K562 (cell line): ENCODE measurements at regions not wholly inside any gene's neighbourhood (a gene's known extent, or its start where the extent isn't known, plus 50 kb on each side); places are given as distances from the start of the nearest gene placed in this dataset.
"Not testable (repeated sequence)": the region's sequence is repeated elsewhere in the genome, so short reads cannot be mapped to it uniquely, and the experiment has no call there.

Experiments used
- ATAC-seq: fragments of 200-7000 bp; cut with Tn5 transposase; 3 replicates; pipeline ENCODE4 v1.9.1; 2020; ENCODE audit warnings: moderate library complexity
- BruUV-seq: library from RNA; stranded (reverse); fragments of 400-500 nt; replicated peaks from 2 replicates; lab custom pipeline; 2021; lab: Mats Ljungman, UMichigan
- CTCF ChIA-PET: fragments of 300-600 bp; formaldehyde crosslinking; extraction: SDS; loops from one replicate; lab custom pipeline; 2021; ENCODE audit warnings: low intra/inter-chr PET ratio; lab: Yijun Ruan, JAX
- POLR2A ChIA-PET: fragments of 300-600, 350-650 bp; sonication (Branson Sonifier 250); formaldehyde crosslinking; extraction: SDS; loops from one replicate; lab custom pipeline; 2021; ENCODE audit warnings: antibody characterized with exemption, inconsistent platforms; lab: Yijun Ruan, JAX
- DNase-seq, 4 experiments: peaks; one replicate each; pipeline versions ENCODE4 v3.0.0 to v3.0.0-alpha.2; 2011 to 2018; ENCODE audit warnings: low spot score in 3 of 4, mixed read lengths in 3 of 4; ENCODE audit errors: extremely low read depth in 1 of 4
- FAIRE-seq: peaks from 2 replicates; lab custom pipeline; 2011; peaks lifted over from hg19 to GRCh38; lab: Jason Lieb, UNC
- H2AFZ ChIP-seq: 2 replicates; pipeline ENCODE4 v1.6.0; 2011; ENCODE audit warnings: low read depth, low read length, control low read depth, inconsistent platforms
- H3K27ac ChIP-seq: fragments of 200-600 bp; 3 replicates; pipeline ENCODE4 v1.8.0; 2011; ENCODE audit warnings: low read depth, mild to moderate bottlenecking, control low read depth, inconsistent platforms, low read length, moderate library complexity, mixed read lengths; ENCODE audit errors: extremely low read depth
- H3K27me3 ChIP-seq, 2 experiments: fragments of 300-600 bp in 1 of 2; 2 replicates in 1 of 2; 3 replicates in 1 of 2; pipeline versions ENCODE4 v1.6.0 to v1.8.0; 2011; ENCODE audit warnings: inconsistent platforms in 2 of 2, low read length in 2 of 2, mild to moderate bottlenecking in 1 of 2, mixed read lengths in 1 of 2, moderate library complexity in 1 of 2; ENCODE audit not compliant: control insufficient read depth in 2 of 2, insufficient read depth in 2 of 2
- H3K36me3 ChIP-seq: fragments of 300-600 bp; 3 replicates; pipeline ENCODE4 v1.8.0; 2011; ENCODE audit warnings: mild to moderate bottlenecking, low read length, inconsistent platforms; ENCODE audit not compliant: control insufficient read depth, insufficient read depth
- H3K4me1 ChIP-seq, 2 experiments: fragments of 200-600 bp in 1 of 2; replicated peaks in 1 of 2; 2 replicates in 1 of 2; 3 replicates in 1 of 2; pipeline versions ENCODE4 v1.5.1 to v1.8.0; 2011; ENCODE audit warnings: inconsistent platforms in 2 of 2, low read length in 2 of 2, mild to moderate bottlenecking in 1 of 2, mixed read lengths in 1 of 2, moderate library complexity in 1 of 2; ENCODE audit not compliant: control insufficient read depth in 2 of 2, insufficient read depth in 2 of 2
- H3K4me2 ChIP-seq: 2 replicates; pipeline ENCODE4 v1.6.1; 2011; ENCODE audit warnings: low read length, control low read depth, inconsistent platforms, mixed read lengths; ENCODE audit not compliant: insufficient read depth
- H3K4me3 ChIP-seq: fragments of 200-600 bp; sonication (generic), shearing (Covaris generic); 2 replicates; pipeline ENCODE4 v1.5.1; 2016; ENCODE audit warnings: control low read depth, inconsistent platforms
- H3K79me2 ChIP-seq: fragments of 200-600 bp; 3 replicates; pipeline ENCODE4 v1.8.0; 2011; ENCODE audit warnings: low read length, inconsistent platforms; ENCODE audit not compliant: control insufficient read depth, insufficient read depth
- H3K9ac ChIP-seq, 2 experiments: 2 replicates each; pipeline versions ENCODE4 v1.6.0 to v1.6.1; 2011; ENCODE audit warnings: low read depth in 2 of 2, low read length in 2 of 2, control low read depth in 1 of 2, inconsistent platforms in 1 of 2, mild to moderate bottlenecking in 1 of 2, mixed read lengths in 1 of 2; ENCODE audit not compliant: insufficient read depth in 1 of 2
- H3K9me1 ChIP-seq: one replicate; pipeline ENCODE4 v1.6.0; 2011; ENCODE audit warnings: inconsistent platforms, mild to moderate bottlenecking, low read length, moderate library complexity; ENCODE audit not compliant: control insufficient read depth, insufficient read depth
- H3K9me3 ChIP-seq: replicated peaks from 2 replicates; pipeline ENCODE4 v1.5.1; 2011; ENCODE audit warnings: low read depth, low read length, inconsistent platforms; ENCODE audit not compliant: control insufficient read depth, insufficient read depth
- H4K20me1 ChIP-seq: replicated peaks from 2 replicates; pipeline ENCODE4 v1.6.1; 2011; ENCODE audit warnings: low read length, inconsistent platforms, mixed read lengths; ENCODE audit not compliant: control insufficient read depth, insufficient read depth
- CBFA2T2 ChIP-seq: fragments of 450-650 bp; conservative IDR thresholded peaks from 2 replicates; pipeline ENCODE4 v1.6.1; 2017; ENCODE audit warnings: mild to moderate bottlenecking
- CBFA2T3 ChIP-seq: fragments of 450-650 bp; IDR thresholded peaks from 2 replicates; pipeline ENCODE4 v1.6.1; 2017
- ELF2 ChIP-seq: fragments of 250-450 bp; sonication (Bioruptor Pico); IDR thresholded peaks from 2 replicates; pipeline ENCODE4 v1.5.0; 2021; ENCODE audit warnings: mild to moderate bottlenecking
- HDAC2 ChIP-seq: fragments of 450-650 bp; IDR thresholded peaks from 2 replicates; pipeline ENCODE4 v1.6.1; 2016; ENCODE audit warnings: mild to moderate bottlenecking
- KDM2B ChIP-seq: fragments of 250-450 bp; sonication (Bioruptor Pico); IDR thresholded peaks from 2 replicates; pipeline ENCODE4 v1.8.0; 2021; ENCODE audit warnings: mild to moderate bottlenecking, moderate library complexity
- NRF1 ChIP-seq, 2 experiments: fragments of 450-650 bp; IDR thresholded peaks in 1 of 2; conservative IDR thresholded peaks in 1 of 2; 2 replicates each; pipeline ENCODE4 v1.6.1; 2014; ENCODE audit warnings: mild to moderate bottlenecking in 2 of 2
- POLR3G ChIP-seq: IDR thresholded peaks from 2 replicates; pipeline ENCODE4 v1.6.1; 2011; ENCODE audit not compliant: insufficient read length, insufficient replicate concordance; ENCODE audit errors: extremely low read depth
- RNF2 ChIP-seq: sonication (generic); IDR thresholded peaks from 2 replicates; pipeline ENCODE4 v1.6.1; 2016
- TCF3 ChIP-seq: sonication (generic); formaldehyde crosslinking; IDR thresholded peaks from 2 replicates; pipeline ENCODE4 v1.4.0; 2020; ENCODE audit warnings: mild to moderate bottlenecking, missing genetic modification reagents
- U2AF1 ChIP-seq: fragments of 200-400 bp; formaldehyde crosslinking; optimal IDR thresholded peaks from 2 replicates; pipeline ENCODE3; 2017; ENCODE audit warnings: mild to moderate bottlenecking, low read depth, low read length, moderate library complexity
- ZKSCAN3 ChIP-seq: fragments of 250-450 bp; sonication (Bioruptor Pico); IDR thresholded peaks from 2 replicates; pipeline ENCODE4 v1.4.0; 2020
- ZNF140 ChIP-seq: fragments of 250-450 bp; sonication (Bioruptor Pico); IDR thresholded peaks from 2 replicates; pipeline ENCODE4 v1.8.0; 2021; ENCODE audit warnings: moderate library complexity, mild to moderate bottlenecking, inconsistent platforms
- ZNF224 ChIP-seq: sonication (generic); formaldehyde crosslinking; IDR thresholded peaks from 2 replicates; pipeline ENCODE4 v1.8.0; 2022; ENCODE audit warnings: mild to moderate bottlenecking, missing genetic modification reagents
- WGBS: fragments of 100-300 bp; shearing (Covaris generic); methylation state at CpG from one replicate; pipeline ENCODE4 v1.1.6; 2016; ENCODE audit warnings: low coverage, mixed read lengths; ENCODE audit not compliant: insufficient coverage; ENCODE audit errors: missing lambda C conversion rate; 5-methylcytosine and 5-hydroxymethylcytosine counted together
- in situ Hi-C: fragments of 300-500 bp; cut with MboI; formaldehyde crosslinking; loops from 4 replicates; pipeline ENCODE4 v1.15.0; 2018; ENCODE audit warnings: inconsistent platforms, mixed read lengths
- intact Hi-C: fragments of 100-400 bp; cut with micrococcal nuclease; formaldehyde crosslinking; loops from 2 replicates; pipeline ENCODE4 v1.14.2; 2022
- TF ChIP-seq, protein P1 (sequence below): sonication (generic); formaldehyde crosslinking; IDR thresholded peaks from 2 replicates; pipeline ENCODE4 v1.4.0; 2020; ENCODE audit warnings: mild to moderate bottlenecking, missing genetic modification reagents
- TF ChIP-seq, protein P2 (sequence below): fragments of 450-650 bp; IDR thresholded peaks from 2 replicates; pipeline ENCODE4 v1.6.1; 2017; ENCODE audit warnings: mild to moderate bottlenecking, moderate library complexity

DNA sequence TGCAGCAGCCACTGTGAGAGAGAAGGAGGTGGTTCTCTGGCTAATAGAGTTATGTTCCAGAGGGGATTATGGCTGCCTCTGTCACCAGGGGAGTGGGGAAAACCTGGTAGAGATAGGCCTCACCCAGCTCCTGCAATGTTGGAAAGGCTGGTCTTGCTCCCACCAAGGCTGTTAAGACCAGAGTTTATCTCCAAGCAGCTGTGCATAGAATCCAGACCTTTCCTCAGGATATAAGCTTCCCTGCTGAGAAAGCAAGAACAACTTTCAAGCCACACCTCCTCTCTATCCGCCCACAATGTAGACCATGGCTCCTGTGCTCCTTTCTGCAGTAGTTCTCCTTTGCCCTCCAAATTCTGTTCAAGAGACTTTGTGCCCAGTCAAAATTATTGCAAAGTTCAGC, 1375.4 kb downstream of the REEP3 start:
- Histone ChIP-seq H3K9me1 (no peaks in the 10 kb centered on the region), H2AFZ (peak overlapping the region; percentile 54; the same call in 1 of the 2 replicates), H3K4me2 (no peak overlapping the region), H3K36me3 (no peaks in the 10 kb centered on the region), H3K27ac (no peak overlapping the region), H3K4me3 (no peak overlapping the region), H3K4me1 (no peaks in the 10 kb centered on the region), H3K27me3 (no peaks in the 10 kb centered on the region), H3K9me3 (no peaks in the 10 kb centered on the region), H4K20me1 (no peaks in the 10 kb centered on the region), H3K79me2 (no peaks in the 10 kb centered on the region), H3K9ac (no peak overlapping the region)
- ChIA-PET CTCF (no interaction called here), POLR2A (no interaction called here)
- ATAC-seq (peak; percentile 55), DNase-seq (peak in 2 of 4 experiments; percentile 7 to 40), FAIRE-seq (no peak)
- BruUV-seq, result no TSS peak
- in situ Hi-C loops, result no loop called here
- TF ChIP-seq POLR3G, result no peak
- TF ChIP-seq, protein P1, sequence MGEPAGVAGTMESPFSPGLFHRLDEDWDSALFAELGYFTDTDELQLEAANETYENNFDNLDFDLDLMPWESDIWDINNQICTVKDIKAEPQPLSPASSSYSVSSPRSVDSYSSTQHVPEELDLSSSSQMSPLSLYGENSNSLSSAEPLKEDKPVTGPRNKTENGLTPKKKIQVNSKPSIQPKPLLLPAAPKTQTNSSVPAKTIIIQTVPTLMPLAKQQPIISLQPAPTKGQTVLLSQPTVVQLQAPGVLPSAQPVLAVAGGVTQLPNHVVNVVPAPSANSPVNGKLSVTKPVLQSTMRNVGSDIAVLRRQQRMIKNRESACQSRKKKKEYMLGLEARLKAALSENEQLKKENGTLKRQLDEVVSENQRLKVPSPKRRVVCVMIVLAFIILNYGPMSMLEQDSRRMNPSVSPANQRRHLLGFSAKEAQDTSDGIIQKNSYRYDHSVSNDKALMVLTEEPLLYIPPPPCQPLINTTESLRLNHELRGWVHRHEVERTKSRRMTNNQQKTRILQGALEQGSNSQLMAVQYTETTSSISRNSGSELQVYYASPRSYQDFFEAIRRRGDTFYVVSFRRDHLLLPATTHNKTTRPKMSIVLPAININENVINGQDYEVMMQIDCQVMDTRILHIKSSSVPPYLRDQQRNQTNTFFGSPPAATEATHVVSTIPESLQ, result no peak
- TF ChIP-seq U2AF1, result no peak
- TF ChIP-seq ZNF224 (CRISPR knock-in tag), result no peak
- no peak for TF ChIP-seq RNF2
- peak; percentile 51 for TF ChIP-seq CBFA2T3
- TF ChIP-seq ZKSCAN3 (CRISPR knock-in tag), result no peak
- no peak; the same call in 1 of the 2 replicates for TF ChIP-seq TCF3
- no peak for TF ChIP-seq KDM2B (CRISPR knock-in tag)
- TF ChIP-seq CBFA2T2, result peak; percentile 22; the same call in 1 of the 2 replicates
- TF ChIP-seq ZNF140 (CRISPR knock-in tag), result no peak
- no peak for TF ChIP-seq HDAC2
- TF ChIP-seq, protein P2, sequence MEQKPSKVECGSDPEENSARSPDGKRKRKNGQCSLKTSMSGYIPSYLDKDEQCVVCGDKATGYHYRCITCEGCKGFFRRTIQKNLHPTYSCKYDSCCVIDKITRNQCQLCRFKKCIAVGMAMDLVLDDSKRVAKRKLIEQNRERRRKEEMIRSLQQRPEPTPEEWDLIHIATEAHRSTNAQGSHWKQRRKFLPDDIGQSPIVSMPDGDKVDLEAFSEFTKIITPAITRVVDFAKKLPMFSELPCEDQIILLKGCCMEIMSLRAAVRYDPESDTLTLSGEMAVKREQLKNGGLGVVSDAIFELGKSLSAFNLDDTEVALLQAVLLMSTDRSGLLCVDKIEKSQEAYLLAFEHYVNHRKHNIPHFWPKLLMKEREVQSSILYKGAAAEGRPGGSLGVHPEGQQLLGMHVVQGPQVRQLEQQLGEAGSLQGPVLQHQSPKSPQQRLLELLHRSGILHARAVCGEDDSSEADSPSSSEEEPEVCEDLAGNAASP, result no peak
- TF ChIP-seq NRF1 (conservative IDR thresholded peaks at IDR 0.05 in 1 of 2, IDR thresholded peaks at IDR 0.05 in 1 of 2), result no peak
- TF ChIP-seq ELF2 (CRISPR knock-in tag), result no peak
- intact Hi-C loops, result no loop called here
- 0% methylated on average over 1 of the region's 1 CpG for WGBS

DNA sequence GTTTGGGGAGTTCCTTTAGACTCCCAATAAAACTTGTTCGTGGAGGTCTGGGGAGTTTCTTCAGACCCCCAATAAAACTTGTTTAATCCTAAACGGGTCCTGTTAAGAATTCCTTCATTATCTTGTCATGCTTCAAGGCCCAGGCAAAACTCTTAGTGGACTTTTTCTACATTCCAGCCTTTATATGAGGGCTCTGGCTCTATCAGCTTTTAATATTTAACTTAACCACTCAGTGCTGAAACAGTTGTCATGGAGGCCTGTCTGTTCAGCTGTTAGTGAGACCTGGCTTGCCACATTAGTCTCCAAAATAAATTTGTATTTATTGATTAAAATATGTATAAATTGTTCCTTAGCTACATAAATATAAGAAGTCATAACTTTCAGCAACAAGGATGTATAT, 1385.1 kb downstream of the REEP3 start:
- H3K79me2 ChIP-seq, H2AFZ ChIP-seq, in situ Hi-C loops, H3K9ac ChIP-seq, H3K4me3 ChIP-seq, H3K36me3 ChIP-seq, H3K9me1 ChIP-seq, H4K20me1 ChIP-seq, H3K27me3 ChIP-seq, DNase-seq, H3K27ac ChIP-seq, POLR2A ChIA-PET, BruUV-seq, H3K9me3 ChIP-seq, intact Hi-C loops, H3K4me1 ChIP-seq, FAIRE-seq, H3K4me2 ChIP-seq, CTCF ChIA-PET, ATAC-seq: not testable (repeated sequence)
- 3% methylated on average over 2 of the region's 2 CpGs for WGBS
